Right ventricle myocardium superior (tissue), 1 donor: ENCODE measurements at regions not wholly inside any gene's neighbourhood (a gene's known extent, or its start where the extent isn't known, plus 50 kb on each side); places are given as distances from the start of the nearest gene placed in this dataset.

ENCODE experiments used
- ATAC-seq: fragments of 200-7000 bp; cut with Tn5 transposase; one replicate; pipeline ENCODE4 v1.9.1; 2020; ENCODE audit warnings: mild to moderate bottlenecking; ENCODE audit not compliant: poor library complexity
- DNase-seq: peaks from one replicate; pipeline ENCODE4 v3.0.0-alpha.2; 2020
- intact Hi-C: fragments of 100-400 bp; cut with DNase I; formaldehyde crosslinking; loops from one replicate; pipeline ENCODE4 v1.11.2; 2022
- donor health status: DM: no; HTN: yes; CAD: no; lungs with severe emphysema.

DNA sequence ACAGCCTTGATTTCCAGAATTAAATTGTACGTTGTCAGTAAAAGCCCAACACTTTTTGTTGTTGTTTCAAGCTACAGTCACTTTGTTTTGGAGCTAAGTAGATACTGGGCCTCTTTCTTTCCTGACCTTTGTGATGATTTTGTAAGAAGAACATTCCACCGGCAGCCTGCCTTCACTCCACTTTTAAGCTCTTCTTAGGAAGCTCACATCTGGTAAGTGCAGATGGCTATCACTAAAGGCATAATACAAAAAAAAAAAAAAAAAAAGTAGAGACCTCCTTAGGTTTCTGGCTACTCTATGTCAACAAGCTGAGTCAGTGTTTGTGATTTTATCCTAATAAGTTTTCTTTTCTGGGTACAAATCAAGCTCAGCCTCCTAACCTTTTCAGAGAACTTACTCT is 1922.1 kb upstream of the WWC1 start:
- ATAC-seq = no peak
- DNase-seq = no peak
- intact Hi-C loops = no loop called here

GRCh38 chr5:166369807-166370206 is 1921.6 kb upstream of the WWC1 start:
- DNase-seq = no peak
- ATAC-seq = no peak
- intact Hi-C loops = no loop called here

DNA sequence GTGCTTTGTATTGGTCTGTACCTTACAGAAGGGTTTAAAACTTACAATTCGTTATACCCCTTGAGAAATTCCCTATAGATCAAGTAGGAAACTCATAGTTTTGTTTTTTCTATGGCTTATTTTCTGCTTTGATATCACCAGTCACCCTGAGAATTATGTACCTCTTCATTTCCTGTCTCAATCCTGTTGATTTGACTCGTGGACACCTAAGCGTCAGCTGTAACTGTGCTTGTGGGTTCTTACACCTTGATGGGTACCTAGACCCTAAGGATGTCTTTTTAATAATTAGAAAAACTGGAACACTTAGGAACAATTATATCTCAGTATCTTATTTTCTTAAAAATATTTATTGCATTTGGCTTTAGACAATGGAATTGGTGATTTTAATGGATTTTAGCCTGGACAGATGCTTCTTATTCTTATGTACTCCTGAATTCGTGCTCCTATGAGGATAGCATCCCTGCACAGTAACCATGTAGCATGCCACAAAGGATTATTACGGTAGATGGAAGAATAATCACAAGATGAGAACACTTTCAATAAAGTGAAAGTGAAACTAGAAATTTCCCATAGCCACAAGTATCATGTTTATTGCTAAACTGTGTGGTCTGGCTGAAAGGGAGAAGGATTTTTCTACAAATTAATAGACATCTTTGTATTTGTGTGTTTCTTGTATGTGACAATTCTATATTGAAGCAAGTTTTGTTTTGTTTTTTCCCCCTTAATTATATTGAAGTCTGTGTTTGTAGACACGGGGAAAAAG is 1920.3 kb upstream of the WWC1 start:
- no peak for ATAC-seq
- intact Hi-C loops = no loop called here
- DNase-seq = no peak

DNA sequence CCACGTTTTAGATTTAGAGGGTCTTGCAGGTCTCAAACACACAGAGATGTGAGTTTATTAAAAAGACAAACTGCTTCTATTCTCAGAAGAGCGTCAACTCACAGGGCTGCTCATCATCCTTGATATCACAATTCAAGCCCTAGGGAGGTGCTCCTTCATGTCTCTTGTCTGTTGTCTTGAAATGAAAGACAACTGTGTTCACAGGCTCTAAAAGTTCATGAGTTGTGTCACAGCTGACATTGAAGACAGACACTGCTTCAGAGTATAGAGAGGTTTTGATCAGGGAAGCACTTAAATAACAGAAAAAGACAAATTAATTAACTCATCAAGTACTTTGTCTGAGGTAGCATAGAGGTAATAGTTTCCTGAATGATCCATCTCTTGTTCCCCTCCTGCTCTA is 1917.6 kb upstream of the WWC1 start:
- ATAC-seq (no peak), DNase-seq (no peak)
- intact Hi-C loops = no loop called here

GRCh38 chr5:166377756-166378155 is 1913.7 kb upstream of the WWC1 start:
- intact Hi-C loops = no loop called here
- ATAC-seq (no peak), DNase-seq (no peak)

GRCh38 chr5:166379517-166379916 is 1911.9 kb upstream of the WWC1 start:
- intact Hi-C loops = no loop called here
- no peak for DNase-seq
- no peak for ATAC-seq

- intact Hi-C loops = no loop called here
- DNase-seq (no peak), ATAC-seq (no peak)
Observed at GRCh38 chr5:166382031-166382430, 1909.4 kb upstream of the WWC1 start.

GRCh38 chr5:166398131-166398530 is 1893.3 kb upstream of the WWC1 start:
- intact Hi-C loops = no loop called here
- no peak for DNase-seq
- ATAC-seq = no peak

GRCh38 chr5:166399781-166400180 is 1891.7 kb upstream of the WWC1 start:
- intact Hi-C loops = no loop called here
- no peak for ATAC-seq
- DNase-seq = no peak

- DNase-seq (no peak), ATAC-seq (no peak)
- intact Hi-C loops = no loop called here
Observed at GRCh38 chr5:166401391-166401790, 1890.1 kb upstream of the WWC1 start.

GRCh38 chr5:166412191-166412590 is 1879.3 kb upstream of the WWC1 start:
- intact Hi-C loops = no loop called here
- no peak for DNase-seq
- ATAC-seq = no peak

GRCh38 chr5:166427211-166427610 is 1864.2 kb upstream of the WWC1 start:
- intact Hi-C loops = no loop called here
- DNase-seq (no peak), ATAC-seq (no peak)

GRCh38 chr5:166428264-166428803 is 1863.1 kb upstream of the WWC1 start:
- no peak for DNase-seq
- intact Hi-C loops = no loop called here
- ATAC-seq = no peak

- ATAC-seq (no peak), DNase-seq (no peak)
- intact Hi-C loops = no loop called here
Observed at GRCh38 chr5:166430491-166431319, 1860.7 kb upstream of the WWC1 start.

DNA sequence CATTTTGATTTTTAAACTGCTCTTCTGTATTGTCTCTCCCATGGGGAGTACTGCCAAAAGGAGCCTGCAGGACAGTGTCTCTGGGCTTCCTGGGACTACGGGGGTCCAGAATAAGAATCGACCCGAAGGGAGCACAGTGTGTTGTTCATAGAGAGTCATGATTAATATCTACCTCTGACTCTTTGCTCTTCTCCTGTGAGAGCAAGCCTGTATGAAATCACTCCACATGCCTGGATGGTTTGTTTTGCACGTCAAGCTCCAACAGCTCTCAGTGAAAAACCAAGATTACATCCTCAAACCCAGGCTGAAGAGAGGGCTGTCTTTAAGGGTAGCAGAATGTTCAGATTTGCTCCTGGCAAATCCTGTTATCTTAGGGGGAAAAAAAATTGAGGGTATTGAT is 1860.0 kb upstream of the WWC1 start:
- ATAC-seq (no peak), DNase-seq (no peak)
- intact Hi-C loops = no loop called here

GRCh38 chr5:166433679-166434078 is 1857.8 kb upstream of the WWC1 start:
- intact Hi-C loops = no loop called here
- DNase-seq (no peak), ATAC-seq (no peak)

DNA sequence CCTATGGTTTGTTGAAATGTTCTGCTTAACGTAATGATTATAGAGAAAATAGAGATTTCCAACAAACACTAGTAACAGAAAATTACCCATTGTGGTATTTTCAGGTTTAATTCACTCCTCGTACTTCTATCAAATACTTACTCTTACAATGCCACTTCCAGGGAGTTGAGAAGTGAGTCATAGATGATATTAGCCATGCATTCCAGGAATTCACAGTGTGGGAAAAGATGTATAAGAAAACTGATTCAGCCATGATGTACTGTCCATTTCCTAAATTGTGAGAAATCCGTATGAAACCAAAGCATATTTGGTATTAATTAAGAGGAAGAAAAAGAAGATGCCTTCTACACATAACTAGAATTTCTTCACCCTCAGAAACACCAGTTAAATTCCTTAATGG is 1854.6 kb upstream of the WWC1 start:
- DNase-seq (no peak), ATAC-seq (no peak)
- intact Hi-C loops = no loop called here

- intact Hi-C loops = no loop called here
- DNase-seq = no peak
- ATAC-seq = no peak
Observed at GRCh38 chr5:166486348-166486747, 1805.1 kb upstream of the WWC1 start.

- no peak for DNase-seq
- no peak for ATAC-seq
- intact Hi-C loops = no loop called here
Observed at GRCh38 chr5:166488560-166488959, 1802.9 kb upstream of the WWC1 start.

GRCh38 chr5:166493040-166493439 is 1798.4 kb upstream of the WWC1 start:
- intact Hi-C loops = no loop called here
- ATAC-seq = peak; percentile 57
- DNase-seq = no peak
